Gastrocnemius medialis (tissue), 4 donors: ENCODE measurements at regions not wholly inside any gene's neighbourhood (a gene's known extent, or its start where the extent isn't known, plus 50 kb on each side); places are given as distances from the start of the nearest gene placed in this dataset.

Experiments used
- ATAC-seq, 2 donors: fragments of 150-250 bp; one replicate each; pipeline ENCODE4 v1.9.1; 2016
- DNase-seq, 2 donors: peaks; one replicate each; pipeline ENCODE4 v3.0.0-alpha.2; 2019
- H3K27ac ChIP-seq, 4 donors: fragments of 200-600 bp; sonication (generic); 1 replicate in 1 of 4; 2 replicates in 3 of 4; pipeline ENCODE4 v1.5.1; 2016 to 2018; ENCODE audit warnings: mild to moderate bottlenecking in 2 of 4, moderate library complexity in 1 of 4
- H3K27me3 ChIP-seq, 3 donors: fragments of 200-600 bp; sonication (generic) in 2 of 3; 1 replicate in 1 of 3; 2 replicates in 2 of 3; pipeline versions ENCODE4 v1.5.1 to v1.6.0; 2016 to 2019; ENCODE audit warnings: mild to moderate bottlenecking in 1 of 3, moderate library complexity in 1 of 3
- H3K36me3 ChIP-seq, 2 donors: fragments of 200-600 bp; sonication (generic) in 1 of 2; one replicate each; pipeline ENCODE4 v1.5.1; 2017 to 2018
- H3K4me1 ChIP-seq, 2 donors: fragments of 200-600 bp; sonication (generic) in 1 of 2; one replicate each; pipeline ENCODE4 v1.5.1; 2016 to 2017; ENCODE audit warnings: mild to moderate bottlenecking in 2 of 2
- H3K4me3 ChIP-seq, 4 donors: fragments of 200-600 bp; sonication (generic) in 3 of 4; 1 replicate in 1 of 4; 2 replicates in 3 of 4; pipeline ENCODE4 v1.5.1; 2016 to 2019; ENCODE audit warnings: mild to moderate bottlenecking in 2 of 4
- H3K9me3 ChIP-seq, 3 donors: fragments of 200-600 bp; sonication (generic) in 2 of 3; 1 replicate in 1 of 3; 2 replicates in 2 of 3; pipeline ENCODE4 v1.5.1; 2016 to 2019
- POLR2A ChIP-seq, 2 donors: fragments of 450-650 bp; IDR thresholded peaks; one replicate each; pipeline ENCODE4 v1.6.1; 2017; ENCODE audit warnings: antibody characterized with exemption in 2 of 2, mild to moderate bottlenecking in 2 of 2, moderate library complexity in 2 of 2
- in situ Hi-C, 4 donors: fragments of 200-750 bp; cut with MboI; loops; one replicate each; pipeline versions ENCODE4 v1.15.0 to v1.8.0; 2017; ENCODE audit warnings: low sequenced_read_pairs in 4 of 4
- intact Hi-C: fragments of 100-400 bp; cut with DNase I; formaldehyde crosslinking; loops from one replicate; pipeline ENCODE4 v1.15.1; 2023; ENCODE audit warnings: low total_unique reads
- TF ChIP-seq, protein P1 (sequence below), 5 experiments: fragments of 450-650 bp in 3 of 5; fragments of 200-600 bp in 2 of 5; sonication (generic) in 2 of 5; IDR thresholded peaks in 4 of 5; conservative IDR thresholded peaks in 1 of 5; 1 replicate in 4 of 5; 2 replicates in 1 of 5; pipeline ENCODE4 v1.5.1; 2016 to 2019; ENCODE audit warnings: antibody characterized with exemption in 5 of 5, mild to moderate bottlenecking in 3 of 5, moderate library complexity in 3 of 5

DNA sequence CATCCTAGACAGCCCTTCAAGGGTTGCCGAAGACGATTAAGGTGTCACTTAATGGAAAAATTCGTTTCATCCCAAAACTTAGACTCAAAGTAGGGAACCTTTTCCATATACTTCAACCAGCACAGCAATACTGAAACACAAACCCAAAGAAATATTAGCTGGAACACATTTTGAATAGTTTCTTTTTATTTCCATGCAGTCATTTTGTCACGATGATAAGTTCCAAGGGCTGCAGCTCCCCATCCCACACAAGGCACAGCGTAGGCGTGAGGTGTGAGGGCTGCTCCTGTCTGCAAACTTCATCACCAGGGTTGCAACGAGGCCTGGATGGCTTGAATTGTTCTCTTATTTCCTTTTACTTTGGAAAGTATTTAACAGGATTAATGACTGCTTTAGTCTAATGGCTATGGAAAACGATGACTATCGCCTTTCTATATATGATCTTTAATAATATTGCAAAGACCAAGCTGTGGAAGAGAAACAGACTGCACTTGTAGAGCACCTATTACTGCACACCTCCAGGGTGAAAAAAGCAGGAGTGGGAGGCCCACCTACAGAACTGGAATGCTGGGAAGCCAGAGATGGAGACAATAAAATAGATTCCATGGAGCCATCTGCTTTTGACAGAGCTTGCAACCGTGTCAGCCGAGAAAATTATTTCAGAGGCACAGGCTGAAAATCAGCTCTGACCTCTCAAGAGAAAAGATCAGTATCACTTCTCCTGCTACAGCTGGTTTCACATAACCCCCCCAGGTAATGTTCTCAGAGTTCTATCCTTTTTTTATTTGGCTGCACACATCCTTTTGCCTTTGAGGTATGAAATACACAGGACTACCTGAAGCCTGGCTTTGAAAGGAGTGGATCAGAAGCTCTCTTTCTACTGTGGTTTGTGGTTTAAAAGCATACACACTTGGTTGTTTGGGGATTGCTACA is 274.5 kb upstream of the NBEA start:
- intact Hi-C loops (no loop called here), in situ Hi-C loops (no loop called here)
- H3K4me1 ChIP-seq, result peaks cover 6 to 21% of the 10 kb centered on the region in 2 donors
- ATAC-seq (no peak), DNase-seq (no peak)
- H3K9me3 ChIP-seq, result no peaks in the 10 kb centered on the region
- H3K4me3 ChIP-seq, result no peak overlapping the region
- no peak overlapping the region for H3K27ac ChIP-seq
- TF ChIP-seq POLR2A (IDR thresholded peaks at IDR 0.05), result no peak
- TF ChIP-seq, protein P1, sequence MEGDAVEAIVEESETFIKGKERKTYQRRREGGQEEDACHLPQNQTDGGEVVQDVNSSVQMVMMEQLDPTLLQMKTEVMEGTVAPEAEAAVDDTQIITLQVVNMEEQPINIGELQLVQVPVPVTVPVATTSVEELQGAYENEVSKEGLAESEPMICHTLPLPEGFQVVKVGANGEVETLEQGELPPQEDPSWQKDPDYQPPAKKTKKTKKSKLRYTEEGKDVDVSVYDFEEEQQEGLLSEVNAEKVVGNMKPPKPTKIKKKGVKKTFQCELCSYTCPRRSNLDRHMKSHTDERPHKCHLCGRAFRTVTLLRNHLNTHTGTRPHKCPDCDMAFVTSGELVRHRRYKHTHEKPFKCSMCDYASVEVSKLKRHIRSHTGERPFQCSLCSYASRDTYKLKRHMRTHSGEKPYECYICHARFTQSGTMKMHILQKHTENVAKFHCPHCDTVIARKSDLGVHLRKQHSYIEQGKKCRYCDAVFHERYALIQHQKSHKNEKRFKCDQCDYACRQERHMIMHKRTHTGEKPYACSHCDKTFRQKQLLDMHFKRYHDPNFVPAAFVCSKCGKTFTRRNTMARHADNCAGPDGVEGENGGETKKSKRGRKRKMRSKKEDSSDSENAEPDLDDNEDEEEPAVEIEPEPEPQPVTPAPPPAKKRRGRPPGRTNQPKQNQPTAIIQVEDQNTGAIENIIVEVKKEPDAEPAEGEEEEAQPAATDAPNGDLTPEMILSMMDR (IDR thresholded peaks at IDR 0.05 in 4 of 5, conservative IDR thresholded peaks at IDR 0.05 in 1 of 5), result no peak
- no peaks in the 10 kb centered on the region for H3K27me3 ChIP-seq
- H3K36me3 ChIP-seq, result no peaks in the 10 kb centered on the region

DNA sequence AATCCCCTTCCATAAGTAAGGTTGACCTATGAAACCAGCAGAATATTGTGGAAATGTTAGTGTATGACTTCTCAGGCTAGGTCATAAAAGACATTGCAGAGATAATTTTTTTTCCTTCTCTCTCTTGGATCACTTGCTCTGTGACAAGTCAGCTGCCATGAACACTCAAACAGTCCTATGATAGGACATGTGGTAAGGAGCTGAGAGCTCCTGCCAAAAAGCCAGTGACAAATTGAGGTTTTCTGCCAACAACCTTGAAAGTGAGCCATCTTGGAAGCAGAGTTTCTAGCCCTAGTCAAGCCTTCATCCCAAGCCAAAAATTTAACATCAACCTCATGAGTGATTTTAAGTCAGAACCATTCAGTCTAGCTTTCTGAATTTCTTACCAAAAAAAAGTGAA is 270.9 kb upstream of the NBEA start:
- in situ Hi-C loops, result no loop called here
- ATAC-seq (peak; percentile 94 to 97), DNase-seq (peak; percentile 39 to 49)
- Histone ChIP-seq H3K9me3 (no peaks in the 10 kb centered on the region), H3K4me3 (no peak overlapping the region), H3K27ac (peak overlapping the region in 2 of 4 donors; percentile 26 to 65), H3K36me3 (no peaks in the 10 kb centered on the region), H3K4me1 (peaks cover 6 to 26% of the 10 kb centered on the region in 2 donors), H3K27me3 (no peaks in the 10 kb centered on the region)
- TF ChIP-seq, protein P1 (IDR thresholded peaks at IDR 0.05 in 4 of 5, conservative IDR thresholded peaks at IDR 0.05 in 1 of 5), result no peak
- TF ChIP-seq POLR2A (IDR thresholded peaks at IDR 0.05), result no peak
- intact Hi-C loops, result no loop called here

DNA sequence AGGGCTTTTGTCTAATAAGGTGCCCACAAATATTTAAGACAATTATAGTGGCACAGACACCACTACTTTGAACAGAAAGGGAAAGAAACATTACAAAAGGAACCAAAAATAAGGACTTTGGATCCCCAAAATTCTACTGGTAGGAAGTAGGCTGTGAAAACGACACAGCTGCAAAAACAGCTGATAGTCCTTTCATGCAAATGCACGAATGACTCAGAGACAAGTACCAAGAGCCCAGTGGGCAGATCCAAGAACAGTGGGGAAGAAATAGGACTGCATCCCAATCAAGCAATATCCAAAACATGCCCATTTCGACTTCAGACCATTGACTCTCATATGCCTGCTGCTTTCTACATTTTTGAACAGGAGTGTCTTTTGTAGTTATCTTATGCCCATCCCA is 269.4 kb upstream of the NBEA start:
- no peaks in the 10 kb centered on the region for H3K36me3 ChIP-seq
- no peak overlapping the region for H3K4me3 ChIP-seq
- no peaks in the 10 kb centered on the region for H3K27me3 ChIP-seq
- H3K27ac ChIP-seq, result peak overlapping the region in 1 of 4 donors; percentile 20
- H3K9me3 ChIP-seq, result no peaks in the 10 kb centered on the region
- no peak for TF ChIP-seq POLR2A (IDR thresholded peaks at IDR 0.05)
- TF ChIP-seq, protein P1 (IDR thresholded peaks at IDR 0.05 in 4 of 5, conservative IDR thresholded peaks at IDR 0.05 in 1 of 5), result no peak
- in situ Hi-C loops, result no loop called here
- intact Hi-C loops, result no loop called here
- ATAC-seq, result peak in 1 of 2 donors; percentile 72
- H3K4me1 ChIP-seq, result peaks cover 6 to 26% of the 10 kb centered on the region in 2 donors
- no peak for DNase-seq

DNA sequence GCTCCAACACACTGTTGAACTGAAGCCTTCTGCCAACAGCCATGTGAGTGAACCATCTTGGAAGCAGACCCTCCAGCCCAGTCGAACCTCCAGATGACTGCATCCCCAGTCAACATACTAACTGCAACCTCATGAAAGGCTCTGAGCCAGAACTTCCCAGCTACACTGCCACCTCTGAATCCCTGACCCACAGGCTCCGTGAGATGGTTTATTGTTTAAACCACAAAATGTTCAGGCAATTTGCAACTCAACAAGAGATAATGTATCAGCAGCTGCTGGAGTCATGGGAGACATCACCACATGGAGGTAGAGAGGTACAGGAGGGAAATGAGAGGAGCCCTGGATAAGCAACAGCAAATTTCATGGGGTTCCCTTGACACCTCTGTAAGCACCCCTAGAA is 266.4 kb upstream of the NBEA start:
- intact Hi-C loops (no loop called here), in situ Hi-C loops (no loop called here)
- TF ChIP-seq, protein P1 (IDR thresholded peaks at IDR 0.05 in 4 of 5, conservative IDR thresholded peaks at IDR 0.05 in 1 of 5), result no peak
- TF ChIP-seq POLR2A (IDR thresholded peaks at IDR 0.05), result no peak
- no peak for DNase-seq
- Histone ChIP-seq H3K9me3 (no peaks in the 10 kb centered on the region), H3K4me1 (peaks cover 2 to 22% of the 10 kb centered on the region in 2 donors), H3K27me3 (no peaks in the 10 kb centered on the region), H3K27ac (no peak overlapping the region), H3K36me3 (no peaks in the 10 kb centered on the region), H3K4me3 (no peak overlapping the region)
- no peak for ATAC-seq
